Medulla oblongata (tissue), 1 donor: ENCODE measurements at regions not wholly inside any gene's neighbourhood (a gene's known extent, or its start where the extent isn't known, plus 50 kb on each side); places are given as distances from the start of the nearest gene placed in this dataset.
"Not testable (repeated sequence)": the region's sequence is repeated elsewhere in the genome, so short reads cannot be mapped to it uniquely, and the experiment has no call there.

Experiments used
- DNase-seq: peaks from one replicate; pipeline ENCODE4 v3.0.0-alpha.2; 2015; ENCODE audit errors: extremely low spot score

DNA sequence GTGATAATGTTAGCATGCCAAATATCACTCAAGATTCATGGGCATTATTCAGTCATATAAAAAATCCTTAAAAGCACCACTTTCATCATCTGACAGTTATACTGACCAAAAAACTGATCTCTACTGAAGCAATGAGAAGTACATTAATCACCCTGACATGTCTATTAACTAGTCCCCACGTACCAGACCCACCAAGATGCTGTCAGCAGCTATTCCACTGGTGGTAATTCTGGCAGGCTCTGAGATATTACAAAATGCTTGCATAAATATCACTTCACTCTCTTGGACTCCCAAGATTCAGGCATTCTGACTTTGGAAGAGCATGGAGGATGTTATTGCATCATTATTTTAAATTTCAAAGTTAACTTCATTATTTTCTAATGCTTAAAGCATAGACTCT, 717.0 kb downstream of the DNAH5 start:
- no peak for DNase-seq

DNA sequence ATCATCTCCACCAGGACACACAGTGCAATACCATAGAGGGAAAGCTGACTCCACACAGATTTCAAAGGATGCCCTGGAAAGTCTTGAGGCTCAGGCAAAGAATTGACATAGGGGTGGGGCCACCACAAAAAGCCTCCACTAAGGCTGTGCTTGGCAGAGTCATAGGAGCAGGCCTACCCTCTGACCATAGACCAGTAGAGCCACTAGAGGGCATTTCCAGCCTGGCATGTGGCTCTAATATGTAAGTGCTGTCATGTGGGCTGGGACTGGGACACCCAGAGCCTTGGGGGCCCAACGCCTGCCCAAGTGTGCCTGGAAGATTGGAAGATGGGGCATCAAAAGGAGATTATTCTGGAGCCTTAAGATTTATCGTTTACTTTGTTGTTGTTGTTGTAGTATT, 726.0 kb downstream of the DNAH5 start:
- DNase-seq, result no peak

DNA sequence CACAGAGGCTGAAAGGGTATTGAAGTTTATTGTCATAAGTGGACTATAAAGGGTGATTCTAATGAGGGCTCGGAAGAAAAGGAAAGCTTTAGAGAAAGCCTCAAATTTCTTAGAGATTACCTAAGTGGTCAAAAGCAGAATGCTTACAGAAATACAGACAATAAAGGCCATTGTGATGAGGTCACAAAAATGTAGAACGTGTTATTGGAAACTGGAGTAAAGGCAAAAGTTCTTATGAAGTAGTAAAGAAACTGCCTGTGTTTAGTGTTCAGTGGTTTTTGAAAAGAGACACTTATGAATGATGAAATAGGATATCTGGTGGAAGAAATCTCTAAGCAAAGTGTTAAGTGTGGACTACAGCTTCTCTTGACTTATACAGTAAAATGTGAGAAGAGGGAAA, 726.9 kb downstream of the DNAH5 start:
- no peak for DNase-seq

GRCh38 chr5:13215806-13216205, 728.7 kb downstream of the DNAH5 start:
- no peak for DNase-seq

- DNase-seq, result no peak
Observed at GRCh38 chr5:13215370-13215769, 729.1 kb downstream of the DNAH5 start.

- no peak for DNase-seq
Observed at GRCh38 chr5:13214182-13214581, 730.3 kb downstream of the DNAH5 start.

GRCh38 chr5:13212886-13213285, 731.6 kb downstream of the DNAH5 start:
- no peak for DNase-seq

DNA sequence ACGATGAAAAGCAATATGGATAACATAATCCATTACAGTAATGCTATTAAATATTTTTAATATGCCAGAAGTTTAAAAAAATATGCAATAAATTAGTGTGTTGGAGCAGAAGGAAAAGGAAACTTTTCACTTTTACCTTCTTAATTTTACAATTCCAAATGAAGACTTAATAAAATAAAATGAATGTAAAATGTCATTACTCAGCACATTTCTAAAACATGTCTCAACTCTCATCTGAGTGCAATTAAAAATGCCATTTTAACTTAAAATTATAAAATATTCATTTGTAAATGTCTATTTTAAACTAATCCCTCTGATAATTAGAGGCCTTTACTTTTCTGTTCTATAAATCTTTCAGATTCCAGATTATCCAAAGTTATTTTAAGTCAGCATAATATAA, 733.4 kb downstream of the DNAH5 start:
- no peak for DNase-seq

DNA sequence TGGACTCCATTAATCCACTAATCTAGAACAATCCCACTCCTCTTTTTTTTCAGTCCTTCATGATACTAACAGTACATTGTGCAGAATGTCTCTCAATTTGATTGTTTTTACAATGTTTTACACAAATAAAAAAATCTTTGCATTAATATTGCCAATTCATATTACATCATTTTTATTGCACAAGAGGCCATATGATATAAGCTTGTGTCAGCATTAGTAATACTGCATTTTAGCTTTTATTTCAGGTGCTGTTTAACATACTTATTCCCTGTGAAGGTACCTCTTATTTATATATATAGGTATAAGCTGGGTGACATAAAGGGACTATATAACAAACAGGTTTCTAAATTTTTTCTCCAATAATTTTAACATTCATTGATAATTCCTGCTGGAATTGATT, 737.4 kb downstream of the DNAH5 start:
- no peak for DNase-seq

DNA sequence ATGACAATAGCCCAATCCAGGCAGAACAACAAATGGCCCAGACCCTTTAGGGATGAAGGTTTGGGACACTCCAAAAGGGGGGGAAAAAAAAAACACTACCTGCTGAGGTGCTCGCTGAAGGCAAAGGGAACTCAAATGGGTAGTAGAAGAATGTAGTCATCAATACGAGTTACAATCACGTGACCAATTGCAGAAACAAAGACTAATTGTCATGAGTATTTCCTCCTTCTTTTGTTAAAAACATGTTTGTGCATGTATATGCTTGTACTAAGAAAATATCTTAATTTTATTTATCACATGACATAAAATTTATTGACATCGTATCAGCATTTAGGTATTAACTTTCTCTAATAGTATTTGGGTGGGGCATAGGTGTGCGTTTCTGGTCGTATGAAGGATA, 743.5 kb downstream of the DNAH5 start:
- no peak for DNase-seq

DNA sequence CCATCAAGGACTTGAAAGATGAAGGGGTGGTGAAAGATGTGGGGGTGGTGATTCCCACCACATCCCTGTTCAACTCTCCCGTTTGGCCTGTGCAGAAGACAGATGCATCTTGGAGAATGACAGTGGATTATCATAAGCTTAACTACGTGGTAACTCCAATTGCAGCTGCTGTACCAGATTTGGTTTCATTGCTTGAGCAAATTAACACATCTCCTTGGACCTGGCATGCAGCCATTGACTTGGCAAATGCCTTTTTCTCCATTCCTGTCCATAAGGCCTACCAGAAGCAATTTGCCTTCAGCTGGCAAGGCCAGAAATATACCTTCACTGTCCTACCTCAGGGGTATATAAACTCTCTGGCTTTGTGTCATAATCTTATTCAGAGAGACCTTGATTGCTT, 746.3 kb downstream of the DNAH5 start:
- DNase-seq, result not testable (repeated sequence)

GRCh38 chr5:13189532-13189931, 755.0 kb downstream of the DNAH5 start:
- DNase-seq, result peak; percentile 10

GRCh38 chr5:13188371-13188770, 756.1 kb downstream of the DNAH5 start:
- no peak for DNase-seq

DNA sequence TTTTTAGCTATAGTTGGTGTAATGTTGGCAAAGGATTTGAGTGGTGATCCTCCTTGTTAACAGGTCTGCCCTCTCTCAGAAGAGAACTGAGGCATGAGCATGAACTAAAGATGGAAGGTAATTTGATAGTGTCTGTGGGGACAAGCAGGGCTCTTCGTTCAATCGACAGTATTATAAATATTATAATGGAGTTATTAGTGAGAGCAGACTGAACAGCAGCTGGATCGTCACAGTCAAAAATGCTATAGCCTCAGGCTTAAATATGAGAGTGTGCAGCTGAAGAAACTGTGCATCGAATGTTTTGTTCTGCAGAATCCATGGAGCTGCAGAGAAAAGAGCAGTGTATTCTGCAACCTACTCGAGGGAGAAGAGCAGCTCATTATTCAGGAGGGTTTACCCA, 757.3 kb downstream of the DNAH5 start:
- DNase-seq, result no peak

DNA sequence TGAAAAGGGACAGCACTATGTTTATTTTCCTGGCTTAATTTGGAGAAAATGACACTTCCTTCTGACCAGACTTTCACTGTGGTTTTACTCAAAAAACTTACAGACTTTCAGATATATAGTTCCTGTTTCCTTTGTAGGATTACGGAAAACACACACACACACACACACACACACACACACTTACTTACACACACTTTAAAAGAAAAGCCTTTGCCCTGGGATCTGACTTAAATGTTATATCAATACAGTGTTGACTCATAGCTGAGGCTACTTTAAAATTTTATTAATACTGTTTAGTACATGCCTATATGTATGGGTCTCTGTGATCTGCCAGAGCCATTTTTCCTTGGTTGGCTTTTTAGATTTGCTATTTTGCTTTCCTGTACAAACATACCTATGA, 758.3 kb downstream of the DNAH5 start:
- DNase-seq, result peak; percentile 41

GRCh38 chr5:13179407-13180087, 764.9 kb downstream of the DNAH5 start:
- DNase-seq, result no peak

DNA sequence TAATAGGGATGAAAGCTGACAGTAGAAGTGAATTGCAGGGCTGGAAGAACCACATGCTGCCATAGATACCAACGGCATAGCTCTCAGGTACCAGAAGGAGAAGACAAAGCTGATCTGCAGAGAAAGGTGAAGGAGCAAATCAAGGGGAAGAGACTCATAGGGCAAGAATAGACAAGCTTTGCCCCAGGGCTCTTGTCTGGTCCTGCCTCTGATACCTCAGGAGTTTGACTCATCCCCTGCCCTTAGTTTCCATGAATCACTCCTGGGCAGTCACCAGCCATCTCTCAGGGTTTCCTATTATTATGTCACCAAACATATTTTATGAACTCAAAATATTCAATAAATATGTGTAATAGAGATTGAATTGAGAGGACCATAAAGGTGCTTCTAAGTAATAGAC, 800.9 kb downstream of the DNAH5 start:
- DNase-seq, result no peak

- no peak for DNase-seq
Observed at GRCh38 chr5:13143214-13143613, 801.3 kb downstream of the DNAH5 start.

DNA sequence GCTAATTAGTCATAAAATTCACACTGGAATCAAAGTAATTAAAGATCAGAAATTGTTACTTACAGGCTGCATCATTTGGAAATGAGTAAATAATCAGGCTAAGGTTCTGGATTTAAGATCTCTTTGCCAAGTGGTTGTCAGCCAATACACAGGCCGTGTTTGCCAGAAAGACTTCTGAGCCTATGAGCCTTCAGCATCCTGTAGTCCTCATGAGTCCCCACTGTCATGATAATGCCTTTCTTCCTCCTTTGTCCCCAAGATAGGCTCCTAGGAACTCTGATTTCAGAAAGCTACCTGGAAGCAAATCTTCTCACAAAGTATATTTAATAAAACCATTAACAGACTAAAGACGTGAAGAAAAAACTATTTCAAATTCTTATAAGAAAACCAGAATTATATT, 810.5 kb downstream of the DNAH5 start:
- DNase-seq, result no peak

DNA sequence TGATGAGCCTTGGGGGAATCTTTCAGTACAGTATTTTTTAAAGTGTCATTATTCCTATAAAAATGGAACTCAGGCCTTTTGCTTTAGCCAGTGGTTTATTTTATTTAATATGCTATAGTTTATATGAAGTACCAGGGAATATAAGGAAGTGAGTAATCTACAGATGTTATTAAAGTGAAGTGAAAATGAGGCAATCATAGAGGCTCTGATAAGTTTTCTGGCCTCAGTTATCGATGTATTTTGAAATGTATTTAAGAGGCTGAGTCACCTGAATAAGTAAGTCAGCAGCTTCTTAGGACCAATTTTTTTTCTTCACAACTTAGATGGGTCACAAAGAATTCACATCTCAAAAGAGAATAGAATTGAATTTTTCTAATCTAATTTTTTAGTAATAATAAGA, 829.0 kb downstream of the DNAH5 start:
- no peak for DNase-seq

- DNase-seq, result no peak
Observed at GRCh38 chr5:13108265-13108664, 836.2 kb downstream of the DNAH5 start.

DNA sequence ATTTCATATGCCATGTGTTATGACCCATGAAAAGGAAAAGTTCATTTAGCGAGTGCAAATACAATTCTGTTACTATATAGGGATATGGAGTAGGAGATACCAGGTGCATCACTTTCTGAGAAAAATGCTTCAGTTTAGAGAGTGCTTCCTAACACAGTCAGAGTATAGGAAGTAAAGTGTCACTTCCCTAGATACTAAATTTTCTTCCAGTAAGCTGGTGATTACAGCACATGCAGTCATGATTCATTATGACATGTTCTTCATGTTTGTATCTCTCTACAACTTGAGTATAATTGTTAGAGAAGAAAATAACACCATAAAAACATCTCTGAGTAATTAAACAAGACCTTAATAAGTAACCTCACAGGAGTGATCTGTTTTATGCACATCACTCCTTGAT, 837.0 kb downstream of the DNAH5 start:
- DNase-seq, result no peak

DNA sequence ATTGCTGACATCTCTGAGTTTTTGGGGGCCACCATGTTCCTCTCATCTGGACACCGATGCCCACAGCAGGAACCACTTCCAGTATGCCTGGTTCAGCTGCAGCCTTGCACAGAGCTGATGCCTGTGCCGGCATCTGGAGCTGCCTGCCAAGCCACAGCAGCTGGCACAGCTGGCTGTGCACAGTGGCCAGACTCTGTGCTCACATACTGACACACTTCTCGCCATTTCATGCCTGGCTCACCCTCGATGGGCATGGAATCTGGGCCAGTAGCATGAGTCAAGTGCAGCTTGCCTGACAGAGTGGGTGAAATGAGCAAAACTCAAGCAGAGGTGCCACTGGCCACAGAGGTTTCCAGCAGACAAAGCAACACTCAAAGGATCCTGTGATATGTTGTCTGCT, 863.4 kb downstream of the DNAH5 start:
- no peak for DNase-seq

GRCh38 chr5:13072936-13073335, 871.6 kb downstream of the DNAH5 start:
- not testable (repeated sequence) for DNase-seq
